Liver (tissue), 8 donors: ENCODE measurements at regions not wholly inside any gene's neighbourhood (a gene's known extent, or its start where the extent isn't known, plus 50 kb on each side); places are given as distances from the start of the nearest gene placed in this dataset.

Source experiments
- DNase-seq: peaks from one replicate; pipeline ENCODE4 v3.0.0-alpha.2; 2017; ENCODE audit warnings: low spot score
- H3K27ac ChIP-seq, 2 donors: one replicate each; pipeline ENCODE4 v1.7.0; 2013; ENCODE audit warnings: inconsistent platforms in 2 of 2, low read length in 2 of 2, control low read depth in 1 of 2, low read depth in 1 of 2, mild to moderate bottlenecking in 1 of 2
- H3K27me3 ChIP-seq, 4 donors: one replicate each; pipeline versions ENCODE4 v1.6.1 to v1.7.0; 2013; ENCODE audit warnings: low read length in 3 of 4, inconsistent platforms in 1 of 4, mild to moderate bottlenecking in 1 of 4, moderate library complexity in 1 of 4; ENCODE audit not compliant: control insufficient read depth in 4 of 4, insufficient read depth in 4 of 4
- H3K36me3 ChIP-seq, 4 donors: one replicate each; pipeline versions ENCODE4 v1.6.1 to v1.7.0; 2013; ENCODE audit warnings: low read length in 3 of 4, mild to moderate bottlenecking in 3 of 4, low read depth in 1 of 4, moderate library complexity in 1 of 4; ENCODE audit not compliant: control insufficient read depth in 4 of 4, insufficient read depth in 3 of 4
- H3K4me1 ChIP-seq, 4 donors: one replicate each; pipeline versions ENCODE4 v1.6.1 to v1.7.0; 2013; ENCODE audit warnings: low read length in 3 of 4, mild to moderate bottlenecking in 3 of 4, moderate library complexity in 1 of 4; ENCODE audit not compliant: control insufficient read depth in 4 of 4, insufficient read depth in 4 of 4
- H3K4me3 ChIP-seq, 3 donors: one replicate each; pipeline versions ENCODE4 v1.6.1 to v1.7.0; 2013; ENCODE audit warnings: low read length in 3 of 3, control low read depth in 1 of 3, low read depth in 1 of 3, mild to moderate bottlenecking in 1 of 3
- H3K9ac ChIP-seq, 2 donors: one replicate each; pipeline ENCODE4 v1.7.0; 2013; ENCODE audit warnings: low read length in 2 of 2, mild to moderate bottlenecking in 2 of 2, moderate library complexity in 2 of 2, control low read depth in 1 of 2, low read depth in 1 of 2
- H3K9me3 ChIP-seq, 4 donors: one replicate each; pipeline versions ENCODE4 v1.6.1 to v1.7.0; 2013; ENCODE audit warnings: low read length in 3 of 4; ENCODE audit not compliant: control insufficient read depth in 4 of 4
- ATF3 ChIP-seq: IDR thresholded peaks from 2 replicates; pipeline ENCODE4 v1.6.1; 2016; ENCODE audit warnings: antibody characterized with exemption
- CTCF ChIP-seq: fragments of 150-350 bp; IDR thresholded peaks from 2 replicates; pipeline ENCODE4 v1.5.1; 2017; ENCODE audit warnings: improper control_type of control experiment, low read depth, low read length; ENCODE audit not compliant: missing input control
- EGR1 ChIP-seq, 2 donors: IDR thresholded peaks; 2 replicates each; pipeline ENCODE4 v1.6.1; 2016 to 2018; ENCODE audit warnings: antibody characterized with exemption in 2 of 2, low read depth in 2 of 2
- FOXA1 ChIP-seq: IDR thresholded peaks from 2 replicates; pipeline ENCODE4 v1.6.1; 2016; ENCODE audit warnings: antibody characterized with exemption
- GABPA ChIP-seq, 2 donors: IDR thresholded peaks in 1 of 2; conservative IDR thresholded peaks in 1 of 2; 2 replicates each; pipeline ENCODE4 v1.6.1; 2016; ENCODE audit warnings: antibody characterized with exemption in 2 of 2, mild to moderate bottlenecking in 1 of 2, moderate library complexity in 1 of 2
- HNF4A ChIP-seq, 2 donors: conservative IDR thresholded peaks; 2 replicates each; pipeline ENCODE4 v1.6.1; 2016; ENCODE audit warnings: antibody characterized with exemption in 2 of 2, mild to moderate bottlenecking in 2 of 2
- HNF4G ChIP-seq: IDR thresholded peaks from 2 replicates; pipeline ENCODE4 v1.6.1; 2016; ENCODE audit warnings: antibody characterized with exemption
- JUND ChIP-seq, 2 donors: IDR thresholded peaks; 2 replicates each; pipeline ENCODE4 v1.6.1; 2016; ENCODE audit warnings: antibody characterized with exemption in 2 of 2
- MAX ChIP-seq: IDR thresholded peaks from 2 replicates; pipeline ENCODE4 v1.6.1; 2016; ENCODE audit warnings: antibody characterized with exemption
- NR2F2 ChIP-seq: IDR thresholded peaks from 2 replicates; pipeline ENCODE4 v1.6.1; 2016; ENCODE audit warnings: antibody characterized with exemption
- REST ChIP-seq: IDR thresholded peaks from 2 replicates; pipeline ENCODE4 v1.6.1; 2016; ENCODE audit warnings: antibody characterized with exemption, mild to moderate bottlenecking
- RXRA ChIP-seq, 2 donors: IDR thresholded peaks; 2 replicates each; pipeline ENCODE4 v1.6.1; 2017 to 2018; ENCODE audit warnings: antibody characterized with exemption in 2 of 2, mild to moderate bottlenecking in 1 of 2
- SP1 ChIP-seq: IDR thresholded peaks from 2 replicates; pipeline ENCODE4 v1.6.1; 2018; ENCODE audit warnings: antibody characterized with exemption, mild to moderate bottlenecking
- TAF1 ChIP-seq: conservative IDR thresholded peaks from 2 replicates; pipeline ENCODE4 v1.6.1; 2016; ENCODE audit warnings: antibody characterized with exemption, mild to moderate bottlenecking
- YY1 ChIP-seq: IDR thresholded peaks from 2 replicates; pipeline ENCODE4 v1.6.1; 2016; ENCODE audit warnings: antibody characterized with exemption, mild to moderate bottlenecking
- ZBTB33 ChIP-seq: IDR thresholded peaks from 2 replicates; pipeline ENCODE4 v1.6.1; 2016; ENCODE audit warnings: antibody characterized with exemption
- WGBS: extraction: QIAGEN DNeasy Blood & Tissue Kit; methylation state at CpG from one replicate; pipeline ENCODE4 v1.1.7; 2013; 5-methylcytosine and 5-hydroxymethylcytosine counted together
- donor health status: healthy.
- donor health status: healthy.
- donor health status: healthy.
- donor health status: healthy.
- donor health status: healthy.

- TF ChIP-seq CTCF: no peak
- no peak for TF ChIP-seq FOXA1
- no peak for TF ChIP-seq EGR1 (IDR thresholded peaks at IDR 0.05; ENCODE audit: low read depth in 2 of 2)
- no peak for TF ChIP-seq SP1
Measured at GRCh38 chr4:65071564-65071963, 598.7 kb downstream of the EPHA5 start (continued).

- DNase-seq: no peak
Measured at GRCh38 chr4:65069177-65069576, 601.1 kb downstream of the EPHA5 start.

More at GRCh38 chr4:65069177-65069576, 601.1 kb downstream of the EPHA5 start:
- H3K27me3 ChIP-seq: no peaks in the 10 kb centered on the region
- no peaks in the 10 kb centered on the region for H3K36me3 ChIP-seq
- no peak overlapping the region for H3K9ac ChIP-seq
- WGBS: 61% methylated on average over 6 of the region's 6 CpGs
- H3K4me1 ChIP-seq: no peaks in the 10 kb centered on the region
- no peaks in the 10 kb centered on the region for H3K9me3 ChIP-seq
- no peak overlapping the region for H3K27ac ChIP-seq
- H3K4me3 ChIP-seq: no peak overlapping the region
- TF ChIP-seq ZBTB33 (no peak), EGR1 (IDR thresholded peaks at IDR 0.05; ENCODE audit: low read depth in 2 of 2) (no peak), MAX (no peak), NR2F2 (no peak), SP1 (no peak), RXRA (IDR thresholded peaks at IDR 0.05) (no peak), YY1 (no peak), TAF1 (no peak), GABPA (IDR thresholded peaks at IDR 0.05 in 1 of 2, conservative IDR thresholded peaks at IDR 0.05 in 1 of 2) (no peak), JUND (IDR thresholded peaks at IDR 0.05) (no peak), HNF4A (conservative IDR thresholded peaks at IDR 0.05) (no peak), HNF4G (no peak), FOXA1 (no peak), REST (no peak), ATF3 (no peak)
